ENCODE measurements at regions not wholly inside any gene's neighbourhood (a gene's known extent, or its start where the extent isn't known, plus 50 kb on each side); places are given as distances from the start of the nearest gene placed in this dataset.

- TF ChIP-seq CTCF (IDR thresholded peaks at IDR 0.05): no peak
- TF ChIP-seq POLR2A (IDR thresholded peaks at IDR 0.05): no peak
- TF ChIP-seq EP300 (IDR thresholded peaks at IDR 0.05): peak in 1 of 4 donors; percentile 30
These were observed 82.6 kb downstream of the LUZP4 start for GRCh38 chrX:115372152-115372551.

Measured in upper lobe of left lung (tissue), 4 donors.